K562 (cell line): ENCODE measurements at regions not wholly inside any gene's neighbourhood (a gene's known extent, or its start where the extent isn't known, plus 50 kb on each side); places are given as distances from the start of the nearest gene placed in this dataset.

Experiments
- ATAC-seq: fragments of 200-7000 bp; cut with Tn5 transposase; 3 replicates; pipeline ENCODE4 v1.9.1; 2020; ENCODE audit warnings: moderate library complexity
- BruUV-seq: library from RNA; stranded (reverse); fragments of 400-500 nt; replicated peaks from 2 replicates; lab custom pipeline; 2021; lab: Mats Ljungman, UMichigan
- CTCF ChIA-PET: fragments of 300-600 bp; formaldehyde crosslinking; extraction: SDS; loops from one replicate; lab custom pipeline; 2021; ENCODE audit warnings: low intra/inter-chr PET ratio; lab: Yijun Ruan, JAX
- POLR2A ChIA-PET: fragments of 300-600, 350-650 bp; sonication (Branson Sonifier 250); formaldehyde crosslinking; extraction: SDS; loops from one replicate; lab custom pipeline; 2021; ENCODE audit warnings: antibody characterized with exemption, inconsistent platforms; lab: Yijun Ruan, JAX
- DNase-seq, 4 experiments: peaks; one replicate each; pipeline versions ENCODE4 v3.0.0 to v3.0.0-alpha.2; 2011 to 2018; ENCODE audit warnings: low spot score in 3 of 4, mixed read lengths in 3 of 4; ENCODE audit errors: extremely low read depth in 1 of 4
- FAIRE-seq: peaks from 2 replicates; lab custom pipeline; 2011; peaks lifted over from hg19 to GRCh38; lab: Jason Lieb, UNC
- H2AFZ ChIP-seq: 2 replicates; pipeline ENCODE4 v1.6.0; 2011; ENCODE audit warnings: low read depth, low read length, control low read depth, inconsistent platforms
- H3K27ac ChIP-seq: fragments of 200-600 bp; 3 replicates; pipeline ENCODE4 v1.8.0; 2011; ENCODE audit warnings: low read depth, mild to moderate bottlenecking, control low read depth, inconsistent platforms, low read length, moderate library complexity, mixed read lengths; ENCODE audit errors: extremely low read depth
- H3K27me3 ChIP-seq, 2 experiments: fragments of 300-600 bp in 1 of 2; 2 replicates in 1 of 2; 3 replicates in 1 of 2; pipeline versions ENCODE4 v1.6.0 to v1.8.0; 2011; ENCODE audit warnings: inconsistent platforms in 2 of 2, low read length in 2 of 2, mild to moderate bottlenecking in 1 of 2, mixed read lengths in 1 of 2, moderate library complexity in 1 of 2; ENCODE audit not compliant: control insufficient read depth in 2 of 2, insufficient read depth in 2 of 2
- H3K36me3 ChIP-seq: fragments of 300-600 bp; 3 replicates; pipeline ENCODE4 v1.8.0; 2011; ENCODE audit warnings: mild to moderate bottlenecking, low read length, inconsistent platforms; ENCODE audit not compliant: control insufficient read depth, insufficient read depth
- H3K4me1 ChIP-seq, 2 experiments: fragments of 200-600 bp in 1 of 2; replicated peaks in 1 of 2; 2 replicates in 1 of 2; 3 replicates in 1 of 2; pipeline versions ENCODE4 v1.5.1 to v1.8.0; 2011; ENCODE audit warnings: inconsistent platforms in 2 of 2, low read length in 2 of 2, mild to moderate bottlenecking in 1 of 2, mixed read lengths in 1 of 2, moderate library complexity in 1 of 2; ENCODE audit not compliant: control insufficient read depth in 2 of 2, insufficient read depth in 2 of 2
- H3K4me2 ChIP-seq: 2 replicates; pipeline ENCODE4 v1.6.1; 2011; ENCODE audit warnings: low read length, control low read depth, inconsistent platforms, mixed read lengths; ENCODE audit not compliant: insufficient read depth
- H3K4me3 ChIP-seq: fragments of 200-600 bp; sonication (generic), shearing (Covaris generic); 2 replicates; pipeline ENCODE4 v1.5.1; 2016; ENCODE audit warnings: control low read depth, inconsistent platforms
- H3K79me2 ChIP-seq: fragments of 200-600 bp; 3 replicates; pipeline ENCODE4 v1.8.0; 2011; ENCODE audit warnings: low read length, inconsistent platforms; ENCODE audit not compliant: control insufficient read depth, insufficient read depth
- H3K9ac ChIP-seq, 2 experiments: 2 replicates each; pipeline versions ENCODE4 v1.6.0 to v1.6.1; 2011; ENCODE audit warnings: low read depth in 2 of 2, low read length in 2 of 2, control low read depth in 1 of 2, inconsistent platforms in 1 of 2, mild to moderate bottlenecking in 1 of 2, mixed read lengths in 1 of 2; ENCODE audit not compliant: insufficient read depth in 1 of 2
- H3K9me1 ChIP-seq: one replicate; pipeline ENCODE4 v1.6.0; 2011; ENCODE audit warnings: inconsistent platforms, mild to moderate bottlenecking, low read length, moderate library complexity; ENCODE audit not compliant: control insufficient read depth, insufficient read depth
- H3K9me3 ChIP-seq: replicated peaks from 2 replicates; pipeline ENCODE4 v1.5.1; 2011; ENCODE audit warnings: low read depth, low read length, inconsistent platforms; ENCODE audit not compliant: control insufficient read depth, insufficient read depth
- H4K20me1 ChIP-seq: replicated peaks from 2 replicates; pipeline ENCODE4 v1.6.1; 2011; ENCODE audit warnings: low read length, inconsistent platforms, mixed read lengths; ENCODE audit not compliant: control insufficient read depth, insufficient read depth
- ARNT ChIP-seq, 2 experiments: fragments of 450-650 bp; IDR thresholded peaks; 2 replicates each; pipeline ENCODE4 v1.6.1; 2016; ENCODE audit warnings: mild to moderate bottlenecking in 1 of 2
- C11orf30 ChIP-seq: fragments of 450-650 bp; IDR thresholded peaks from 2 replicates; pipeline ENCODE4 v1.6.1; 2016; ENCODE audit warnings: low read depth, mild to moderate bottlenecking
- CHCHD3 ChIP-seq: fragments of 250-450 bp; sonication (Bioruptor Pico); IDR thresholded peaks from 2 replicates; pipeline ENCODE4 v2.1.2; 2022; ENCODE audit warnings: mild to moderate bottlenecking
- FOSL1 ChIP-seq: fragments of 200-800 bp; sonication (Bioruptor generic); conservative IDR thresholded peaks from 2 replicates; pipeline ENCODE4 v1.6.1; 2016; ENCODE audit warnings: missing genetic modification characterization, missing compliant biosample characterization
- MAFF ChIP-seq: IDR thresholded peaks from 2 replicates; pipeline ENCODE4 v1.6.1; 2012; ENCODE audit warnings: low read length, improper control_type of control experiment
- MEF2D ChIP-seq: conservative IDR thresholded peaks from 2 replicates; pipeline ENCODE4 v1.6.1; 2016; ENCODE audit warnings: low read depth, missing genetic modification characterization, missing compliant biosample characterization
- NFE2 ChIP-seq: IDR thresholded peaks from 2 replicates; pipeline ENCODE4 v1.6.1; 2014; ENCODE audit warnings: antibody characterized with exemption, low read depth
- NFYB ChIP-seq: IDR thresholded peaks from 2 replicates; pipeline ENCODE4 v1.6.1; 2011; ENCODE audit warnings: mild to moderate bottlenecking, moderate library complexity; ENCODE audit not compliant: insufficient read length; ENCODE audit errors: extremely low read depth
- NR2C1 ChIP-seq, 2 experiments: fragments of 450-650 bp; IDR thresholded peaks; 2 replicates each; pipeline ENCODE4 v1.6.1; 2017; ENCODE audit warnings: mild to moderate bottlenecking in 2 of 2, antibody characterized with exemption in 1 of 2, inconsistent platforms in 1 of 2, missing compliant biosample characterization in 1 of 2, missing genetic modification characterization in 1 of 2
- PHTF2 ChIP-seq: fragments of 250-450 bp; sonication (Bioruptor Pico); IDR thresholded peaks from 2 replicates; pipeline ENCODE4 v1.5.0; 2021; ENCODE audit warnings: mild to moderate bottlenecking
- POLR2AphosphoS2 ChIP-seq: IDR thresholded peaks from 2 replicates; pipeline ENCODE4 v1.6.1; 2012; ENCODE audit warnings: low read length, improper control_type of control experiment
- POLR3G ChIP-seq: IDR thresholded peaks from 2 replicates; pipeline ENCODE4 v1.6.1; 2011; ENCODE audit not compliant: insufficient read length, insufficient replicate concordance; ENCODE audit errors: extremely low read depth
- PTTG1 ChIP-seq: fragments of 450-650 bp; IDR thresholded peaks from 2 replicates; pipeline ENCODE4 v1.6.1; 2016; ENCODE audit warnings: low read depth, mild to moderate bottlenecking, missing genetic modification characterization, missing compliant biosample characterization
- TRIM24 ChIP-seq, 2 experiments: fragments of 450-650 bp; IDR thresholded peaks; 2 replicates each; pipeline ENCODE4 v1.6.1; 2016
- ZNF316 ChIP-seq: fragments of 450-650 bp; IDR thresholded peaks from 2 replicates; pipeline ENCODE4 v1.6.1; 2016
- ZNF41 ChIP-seq: fragments of 250-450 bp; sonication (Bioruptor Pico); conservative IDR thresholded peaks from 2 replicates; pipeline ENCODE4 v1.4.0; 2020; ENCODE audit warnings: mild to moderate bottlenecking
- ZNF586 ChIP-seq: fragments of 450-650 bp; formaldehyde crosslinking; conservative IDR thresholded peaks from 2 replicates; pipeline ENCODE4 v1.4.0; 2020; ENCODE audit warnings: mild to moderate bottlenecking, moderate library complexity
- ZNF780A ChIP-seq: fragments of 250-450 bp; sonication (Bioruptor Pico); IDR thresholded peaks from 2 replicates; pipeline ENCODE4 v1.5.0; 2021; ENCODE audit warnings: mild to moderate bottlenecking
- WGBS: fragments of 100-300 bp; shearing (Covaris generic); methylation state at CpG from one replicate; pipeline ENCODE4 v1.1.6; 2016; ENCODE audit warnings: low coverage, mixed read lengths; ENCODE audit not compliant: insufficient coverage; ENCODE audit errors: missing lambda C conversion rate; 5-methylcytosine and 5-hydroxymethylcytosine counted together
- in situ Hi-C: fragments of 300-500 bp; cut with MboI; formaldehyde crosslinking; loops from 4 replicates; pipeline ENCODE4 v1.15.0; 2018; ENCODE audit warnings: inconsistent platforms, mixed read lengths
- intact Hi-C: fragments of 100-400 bp; cut with micrococcal nuclease; formaldehyde crosslinking; loops from 2 replicates; pipeline ENCODE4 v1.14.2; 2022
- TF ChIP-seq, protein P1 (sequence below): fragments of 450-650 bp; formaldehyde crosslinking; IDR thresholded peaks from 2 replicates; pipeline ENCODE4 v1.4.0; 2020; ENCODE audit warnings: mild to moderate bottlenecking, moderate library complexity
- TF ChIP-seq, protein P2 (sequence below): fragments of 250-450 bp; sonication (Bioruptor Pico); IDR thresholded peaks from 2 replicates; pipeline ENCODE4 v1.8.0; 2022; ENCODE audit warnings: inconsistent platforms

DNA sequence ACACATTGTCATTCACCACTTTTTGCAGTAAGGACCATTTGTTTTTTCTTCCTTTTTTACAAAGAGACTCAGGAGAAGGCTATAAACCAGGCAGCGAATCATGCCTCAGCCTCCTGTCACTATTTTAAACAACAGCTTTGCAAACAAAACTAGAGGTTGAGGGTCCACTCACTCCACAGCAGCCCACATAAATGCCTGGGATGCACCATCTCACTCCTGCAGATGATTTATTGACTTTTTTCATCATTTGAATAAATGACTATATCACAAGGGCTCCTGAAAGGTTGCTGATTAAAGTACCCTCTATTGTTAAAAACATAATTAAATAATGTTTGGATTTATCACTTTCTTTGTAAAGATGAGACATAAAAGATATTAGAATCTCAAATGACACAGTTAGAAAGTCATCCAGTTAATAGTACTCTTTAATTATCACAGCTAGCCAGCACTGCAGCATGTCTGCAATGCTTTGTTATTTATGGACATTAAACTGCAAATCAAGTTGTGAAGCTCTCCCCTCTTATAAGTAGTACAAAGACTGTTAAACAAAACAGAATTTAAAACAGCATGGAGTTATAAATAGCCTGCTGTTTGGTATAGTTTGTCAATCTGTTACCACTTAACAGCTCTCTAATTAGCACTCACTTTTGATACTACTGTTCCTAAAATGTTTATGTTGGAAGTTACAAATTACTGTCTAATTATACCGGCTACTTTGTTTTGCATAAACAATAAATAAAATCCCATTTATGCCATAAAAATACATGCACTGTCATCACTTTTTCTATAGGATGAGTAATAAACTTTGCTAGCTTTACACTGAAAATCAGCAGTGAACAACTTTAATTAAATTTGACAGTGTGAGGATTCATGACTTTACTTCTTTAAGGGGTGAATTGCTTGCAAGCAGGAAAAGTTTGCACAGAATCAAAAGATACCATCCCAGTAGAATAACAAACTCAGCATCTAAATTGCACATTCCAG, 853.2 kb downstream of the UQCRFS1 start:
- POLR2A ChIA-PET: interaction anchor here (1.1 kb wide), 1 partner anchor 11 kb away, joined by 3 read pairs; no protein-coding TSS in a partner anchor
- in situ Hi-C loops (no loop called here), intact Hi-C loops (no loop called here)
- DNase-seq (no peak), ATAC-seq (no peak), FAIRE-seq (peak; percentile 80)
- Histone ChIP-seq H3K79me2 (no peaks in the 10 kb centered on the region), H3K27ac (no peak overlapping the region), H3K9me3 (no peaks in the 10 kb centered on the region), H3K4me2 (no peak overlapping the region), H2AFZ (no peak overlapping the region), H3K9ac (no peak overlapping the region), H3K27me3 (no peaks in the 10 kb centered on the region), H3K36me3 (no peaks in the 10 kb centered on the region), H3K9me1 (no peaks in the 10 kb centered on the region), H4K20me1 (no peaks in the 10 kb centered on the region), H3K4me1 (no peaks in the 10 kb centered on the region), H3K4me3 (no peak overlapping the region)
- CTCF ChIA-PET: no interaction called here
- 0% methylated on average over 2 of the region's 2 CpGs for WGBS
- BruUV-seq: no TSS peak
- TF ChIP-seq NR2C1 (IDR thresholded peaks at IDR 0.05) (no peak), NR2C1 (tag; IDR thresholded peaks at IDR 0.05) (no peak), ZNF780A (CRISPR knock-in tag) (no peak), ZNF316 (peak; percentile 66), C11orf30 (peak; percentile 20; the same call in 1 of the 2 replicates), NFE2 (no peak), ARNT (IDR thresholded peaks at IDR 0.05) (no peak), CHCHD3 (CRISPR knock-in tag) (no peak), MAFF (peak; percentile 14; the same call in 1 of the 2 replicates), NFYB (no peak), ZNF586 (CRISPR knock-in tag) (no peak), MEF2D (tag) (no peak), POLR3G (no peak), PTTG1 (no peak), POLR2AphosphoS2 (no peak), FOSL1 (no peak), ZNF41 (CRISPR knock-in tag) (no peak), PHTF2 (CRISPR knock-in tag) (no peak), TRIM24 (IDR thresholded peaks at IDR 0.05) (no peak)
- TF ChIP-seq, protein P1, sequence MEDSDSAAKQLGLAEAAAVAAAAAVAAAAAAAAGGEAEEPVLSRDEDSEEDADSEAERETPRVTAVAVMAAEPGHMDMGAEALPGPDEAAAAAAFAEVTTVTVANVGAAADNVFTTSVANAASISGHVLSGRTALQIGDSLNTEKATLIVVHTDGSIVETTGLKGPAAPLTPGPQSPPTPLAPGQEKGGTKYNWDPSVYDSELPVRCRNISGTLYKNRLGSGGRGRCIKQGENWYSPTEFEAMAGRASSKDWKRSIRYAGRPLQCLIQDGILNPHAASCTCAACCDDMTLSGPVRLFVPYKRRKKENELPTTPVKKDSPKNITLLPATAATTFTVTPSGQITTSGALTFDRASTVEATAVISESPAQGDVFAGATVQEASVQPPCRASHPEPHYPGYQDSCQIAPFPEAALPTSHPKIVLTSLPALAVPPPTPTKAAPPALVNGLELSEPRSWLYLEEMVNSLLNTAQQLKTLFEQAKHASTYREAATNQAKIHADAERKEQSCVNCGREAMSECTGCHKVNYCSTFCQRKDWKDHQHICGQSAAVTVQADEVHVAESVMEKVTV: no peak
- TF ChIP-seq, protein P2, sequence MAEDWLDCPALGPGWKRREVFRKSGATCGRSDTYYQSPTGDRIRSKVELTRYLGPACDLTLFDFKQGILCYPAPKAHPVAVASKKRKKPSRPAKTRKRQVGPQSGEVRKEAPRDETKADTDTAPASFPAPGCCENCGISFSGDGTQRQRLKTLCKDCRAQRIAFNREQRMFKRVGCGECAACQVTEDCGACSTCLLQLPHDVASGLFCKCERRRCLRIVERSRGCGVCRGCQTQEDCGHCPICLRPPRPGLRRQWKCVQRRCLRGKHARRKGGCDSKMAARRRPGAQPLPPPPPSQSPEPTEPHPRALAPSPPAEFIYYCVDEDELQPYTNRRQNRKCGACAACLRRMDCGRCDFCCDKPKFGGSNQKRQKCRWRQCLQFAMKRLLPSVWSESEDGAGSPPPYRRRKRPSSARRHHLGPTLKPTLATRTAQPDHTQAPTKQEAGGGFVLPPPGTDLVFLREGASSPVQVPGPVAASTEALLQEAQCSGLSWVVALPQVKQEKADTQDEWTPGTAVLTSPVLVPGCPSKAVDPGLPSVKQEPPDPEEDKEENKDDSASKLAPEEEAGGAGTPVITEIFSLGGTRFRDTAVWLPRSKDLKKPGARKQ (CRISPR knock-in tag): no peak
